ENCODE measurements at regions not wholly inside any gene's neighbourhood (a gene's known extent, or its start where the extent isn't known, plus 50 kb on each side); places are given as distances from the start of the nearest gene placed in this dataset.
"Not testable (repeated sequence)": the region's sequence is repeated elsewhere in the genome, so short reads cannot be mapped to it uniquely, and the experiment has no call there.

- Histone ChIP-seq H4K20me1 (ENCODE audit: insufficient read depth, poor library complexity, severe bottlenecking) (no peaks in the 10 kb centered on the region), H3K4me1 (ENCODE audit: insufficient read depth) (no peaks in the 10 kb centered on the region), H2AFZ (no peak overlapping the region), H3K4me2 (no peak overlapping the region), H3K9me3 (ENCODE audit: low read depth) (no peaks in the 10 kb centered on the region), H3K79me2 (no peaks in the 10 kb centered on the region), H3K27me3 (no peaks in the 10 kb centered on the region), H3K4me3 (no peak overlapping the region), H3K9me2 (replicated peaks; ENCODE audit: insufficient read depth) (no peaks in the 10 kb centered on the region), H3K36me3 (replicated peaks; ENCODE audit: insufficient read depth, low read depth) (no peaks in the 10 kb centered on the region), H3K27ac (no peak overlapping the region)
- DNase-seq (ENCODE audit: low spot score), result no peak
- no peak for TF ChIP-seq EZH2phosphoT487 (IDR thresholded peaks at IDR 0.05; ENCODE audit: low read depth, severe bottlenecking, unreplicated experiment)
- no peak for TF ChIP-seq EZH2 (IDR thresholded peaks at IDR 0.05; ENCODE audit: borderline replicate concordance)
- no peak for TF ChIP-seq CTCF (IDR thresholded peaks at IDR 0.05; ENCODE audit: poor library complexity)
- WGBS (ENCODE audit: low lambda C conversion rate, missing lambda C conversion rate), result 83% methylated on average over 2 of the region's 2 CpGs
Observed at GRCh38 chrX:142299406-142299805, 94.3 kb upstream of the MAGEC2 start.

GRCh38 chrX:142296421-142296820, 91.3 kb upstream of the MAGEC2 start:
- Histone ChIP-seq H3K79me2 (no peaks in the 10 kb centered on the region), H3K27me3 (no peaks in the 10 kb centered on the region), H3K4me3 (no peak overlapping the region), H3K9me2 (replicated peaks; ENCODE audit: insufficient read depth) (no peaks in the 10 kb centered on the region), H3K9me3 (ENCODE audit: low read depth) (no peaks in the 10 kb centered on the region), H3K36me3 (replicated peaks; ENCODE audit: insufficient read depth, low read depth) (no peaks in the 10 kb centered on the region), H3K4me1 (ENCODE audit: insufficient read depth) (no peaks in the 10 kb centered on the region), H3K4me2 (no peak overlapping the region), H3K27ac (no peak overlapping the region), H4K20me1 (ENCODE audit: insufficient read depth, poor library complexity, severe bottlenecking) (no peaks in the 10 kb centered on the region), H2AFZ (no peak overlapping the region)
- no peak for DNase-seq (ENCODE audit: low spot score)
- TF ChIP-seq CTCF (IDR thresholded peaks at IDR 0.05; ENCODE audit: poor library complexity) (no peak), EZH2 (IDR thresholded peaks at IDR 0.05; ENCODE audit: borderline replicate concordance) (no peak), EZH2phosphoT487 (IDR thresholded peaks at IDR 0.05; ENCODE audit: low read depth, severe bottlenecking, unreplicated experiment) (no peak)
- WGBS (ENCODE audit: low lambda C conversion rate, missing lambda C conversion rate), result 90% methylated on average over 1 of the region's 1 CpG

GRCh38 chrX:142295190-142295589, 90.1 kb upstream of the MAGEC2 start:
- no peak for DNase-seq (ENCODE audit: low spot score)
- Histone ChIP-seq H3K9me3 (ENCODE audit: low read depth) (no peaks in the 10 kb centered on the region), H3K4me3 (no peak overlapping the region), H2AFZ (no peak overlapping the region), H3K79me2 (no peaks in the 10 kb centered on the region), H3K9me2 (replicated peaks; ENCODE audit: insufficient read depth) (no peaks in the 10 kb centered on the region), H3K4me1 (ENCODE audit: insufficient read depth) (no peaks in the 10 kb centered on the region), H4K20me1 (ENCODE audit: insufficient read depth, poor library complexity, severe bottlenecking) (no peaks in the 10 kb centered on the region), H3K36me3 (replicated peaks; ENCODE audit: insufficient read depth, low read depth) (no peaks in the 10 kb centered on the region), H3K27me3 (no peaks in the 10 kb centered on the region), H3K4me2 (no peak overlapping the region), H3K27ac (no peak overlapping the region)
- 64% methylated on average over 3 of the region's 3 CpGs for WGBS (ENCODE audit: low lambda C conversion rate, missing lambda C conversion rate)
- no peak for TF ChIP-seq EZH2 (IDR thresholded peaks at IDR 0.05; ENCODE audit: borderline replicate concordance)
- TF ChIP-seq EZH2phosphoT487 (IDR thresholded peaks at IDR 0.05; ENCODE audit: low read depth, severe bottlenecking, unreplicated experiment), result no peak
- no peak for TF ChIP-seq CTCF (IDR thresholded peaks at IDR 0.05; ENCODE audit: poor library complexity)

- not testable (repeated sequence) for H3K4me1 ChIP-seq (ENCODE audit: insufficient read depth); H2AFZ ChIP-seq; DNase-seq (ENCODE audit: low spot score); H3K36me3 ChIP-seq (replicated peaks; ENCODE audit: insufficient read depth, low read depth); H3K27me3 ChIP-seq; H3K4me2 ChIP-seq; H3K9me3 ChIP-seq (ENCODE audit: low read depth); H3K9me2 ChIP-seq (replicated peaks; ENCODE audit: insufficient read depth); H3K27ac ChIP-seq; H4K20me1 ChIP-seq (ENCODE audit: insufficient read depth, poor library complexity, severe bottlenecking); H3K4me3 ChIP-seq; H3K79me2 ChIP-seq
- WGBS (ENCODE audit: low lambda C conversion rate, missing lambda C conversion rate), result 90% methylated on average over 7 of the region's 7 CpGs
Observed at GRCh38 chrX:142270166-142270565, 65.1 kb upstream of the MAGEC2 start.
